Loucy (cell line): ENCODE measurements at regions not wholly inside any gene's neighbourhood (a gene's known extent, or its start where the extent isn't known, plus 50 kb on each side); places are given as distances from the start of the nearest gene placed in this dataset.

Source experiments
- CTCF ChIP-seq: fragments of 200-600 bp; sonication (generic); conservative IDR thresholded peaks from 2 replicates; pipeline ENCODE4 v1.5.1; 2014; ENCODE audit warnings: mild to moderate bottlenecking, antibody characterized with exemption, low read length
- EZH2phosphoT487 ChIP-seq: fragments of 200-600 bp; IDR thresholded peaks from 2 replicates; pipeline ENCODE4 v1.6.1; 2018; ENCODE audit warnings: antibody characterized with exemption, mild to moderate bottlenecking, moderate library complexity, borderline replicate concordance

GRCh38 chr18:56188529-56189275 is 449.7 kb downstream of the TXNL1 start:
- TF ChIP-seq CTCF, result no peak
- TF ChIP-seq EZH2phosphoT487, result no peak
